Calu3 (cell line): ENCODE measurements at regions not wholly inside any gene's neighbourhood (a gene's known extent, or its start where the extent isn't known, plus 50 kb on each side); places are given as distances from the start of the nearest gene placed in this dataset.
A peak's percentile ranks its signal among the peaks of the same experiment; 100 is the strongest.
"Not testable (repeated sequence)": the region's sequence is repeated elsewhere in the genome, so short reads cannot be mapped to it uniquely, and the experiment has no call there.

Experiments used
- BruUV-seq: library from RNA; stranded (reverse); fragments of 400-500 nt; replicated peaks from 2 replicates; lab custom pipeline; 2021; lab: Mats Ljungman, UMichigan
- CTCF ChIA-PET: fragments of 300-600 bp; sonication (Branson Sonifier 250); formaldehyde crosslinking; loops from one replicate; lab custom pipeline; 2022; ENCODE audit warnings: antibody characterized with exemption; lab: Charles Lee
- DNase-seq: peaks from one replicate; pipeline ENCODE4 v3.0.0; 2022
- H3K27ac Mint-ChIP-seq: one replicate; pipeline ENCODE4 v1.8.0; 2022; ENCODE audit warnings: mixed read lengths; ENCODE audit not compliant: unreplicated experiment
- H3K27me3 Mint-ChIP-seq: one replicate; pipeline ENCODE4 v1.8.0; 2022; ENCODE audit warnings: mixed read lengths; ENCODE audit not compliant: unreplicated experiment
- H3K36me3 Mint-ChIP-seq: one replicate; pipeline ENCODE4 v1.8.0; 2022; ENCODE audit warnings: mild to moderate bottlenecking, moderate library complexity, mixed read lengths; ENCODE audit not compliant: insufficient read depth, unreplicated experiment
- H3K4me1 Mint-ChIP-seq: one replicate; pipeline ENCODE4 v1.8.0; 2022; ENCODE audit warnings: mild to moderate bottlenecking, low read depth, mixed read lengths; ENCODE audit not compliant: unreplicated experiment
- H3K4me3 Mint-ChIP-seq: one replicate; pipeline ENCODE4 v1.8.0; 2022; ENCODE audit warnings: mild to moderate bottlenecking, low read depth, moderate library complexity, mixed read lengths; ENCODE audit not compliant: unreplicated experiment
- H3K9me3 Mint-ChIP-seq: one replicate; pipeline ENCODE4 v1.8.0; 2022; ENCODE audit warnings: low read depth, mixed read lengths; ENCODE audit not compliant: unreplicated experiment
- intact Hi-C: fragments of 100-400 bp; cut with micrococcal nuclease; formaldehyde crosslinking; loops from one replicate; pipeline ENCODE4 v1.10.0; 2022; ENCODE audit not compliant: unreplicated experiment
- TF ChIP-seq, protein P1 (sequence below): fragments of 200-600 bp; IDR thresholded peaks from one replicate; pipeline ENCODE4 v1.8.0; 2022; ENCODE audit warnings: antibody characterized with exemption; ENCODE audit not compliant: unreplicated experiment

GRCh38 chr3:147521646-147522045 lies 112.5 kb downstream of the ZIC1 start:
- H3K4me1 Mint-ChIP-seq, result peaks cover 19% of the 10 kb centered on the region
- BruUV-seq, result no TSS peak
- TF ChIP-seq, protein P1, sequence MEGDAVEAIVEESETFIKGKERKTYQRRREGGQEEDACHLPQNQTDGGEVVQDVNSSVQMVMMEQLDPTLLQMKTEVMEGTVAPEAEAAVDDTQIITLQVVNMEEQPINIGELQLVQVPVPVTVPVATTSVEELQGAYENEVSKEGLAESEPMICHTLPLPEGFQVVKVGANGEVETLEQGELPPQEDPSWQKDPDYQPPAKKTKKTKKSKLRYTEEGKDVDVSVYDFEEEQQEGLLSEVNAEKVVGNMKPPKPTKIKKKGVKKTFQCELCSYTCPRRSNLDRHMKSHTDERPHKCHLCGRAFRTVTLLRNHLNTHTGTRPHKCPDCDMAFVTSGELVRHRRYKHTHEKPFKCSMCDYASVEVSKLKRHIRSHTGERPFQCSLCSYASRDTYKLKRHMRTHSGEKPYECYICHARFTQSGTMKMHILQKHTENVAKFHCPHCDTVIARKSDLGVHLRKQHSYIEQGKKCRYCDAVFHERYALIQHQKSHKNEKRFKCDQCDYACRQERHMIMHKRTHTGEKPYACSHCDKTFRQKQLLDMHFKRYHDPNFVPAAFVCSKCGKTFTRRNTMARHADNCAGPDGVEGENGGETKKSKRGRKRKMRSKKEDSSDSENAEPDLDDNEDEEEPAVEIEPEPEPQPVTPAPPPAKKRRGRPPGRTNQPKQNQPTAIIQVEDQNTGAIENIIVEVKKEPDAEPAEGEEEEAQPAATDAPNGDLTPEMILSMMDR, result no peak
- CTCF ChIA-PET, result no interaction called here
- intact Hi-C loops, result no loop called here
- H3K9me3 Mint-ChIP-seq, result peaks cover 3% of the 10 kb centered on the region
- H3K4me3 Mint-ChIP-seq, result no peak overlapping the region
- no peak overlapping the region for H3K27ac Mint-ChIP-seq
- no peak for DNase-seq
- H3K27me3 Mint-ChIP-seq, result no peaks in the 10 kb centered on the region
- H3K36me3 Mint-ChIP-seq, result no peaks in the 10 kb centered on the region

DNA sequence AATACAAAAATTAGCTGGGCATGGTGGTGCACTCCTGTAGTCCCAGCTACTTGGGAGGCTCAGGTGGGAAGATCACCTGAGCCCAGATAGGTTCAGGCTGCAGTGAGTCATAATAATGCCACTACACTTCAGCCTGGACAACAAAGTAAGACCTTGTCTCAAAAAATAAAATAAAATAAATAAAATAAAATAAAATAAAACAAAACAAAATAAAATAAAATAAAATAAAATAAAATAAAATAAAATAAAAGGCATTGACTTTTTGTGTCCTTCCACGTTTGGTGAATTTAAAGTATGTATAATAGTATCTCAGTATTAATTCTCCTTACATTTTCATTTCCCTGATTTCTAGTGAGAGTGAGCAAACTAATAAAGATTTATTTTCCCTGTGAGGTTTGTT lies 113.6 kb downstream of the ZIC1 start:
- H3K27me3 Mint-ChIP-seq, BruUV-seq, CTCF ChIA-PET, H3K36me3 Mint-ChIP-seq, H3K4me3 Mint-ChIP-seq, H3K9me3 Mint-ChIP-seq, H3K27ac Mint-ChIP-seq, DNase-seq, intact Hi-C loops: not testable (repeated sequence)
- H3K4me1 Mint-ChIP-seq, result peaks cover 19% of the 10 kb centered on the region

DNA sequence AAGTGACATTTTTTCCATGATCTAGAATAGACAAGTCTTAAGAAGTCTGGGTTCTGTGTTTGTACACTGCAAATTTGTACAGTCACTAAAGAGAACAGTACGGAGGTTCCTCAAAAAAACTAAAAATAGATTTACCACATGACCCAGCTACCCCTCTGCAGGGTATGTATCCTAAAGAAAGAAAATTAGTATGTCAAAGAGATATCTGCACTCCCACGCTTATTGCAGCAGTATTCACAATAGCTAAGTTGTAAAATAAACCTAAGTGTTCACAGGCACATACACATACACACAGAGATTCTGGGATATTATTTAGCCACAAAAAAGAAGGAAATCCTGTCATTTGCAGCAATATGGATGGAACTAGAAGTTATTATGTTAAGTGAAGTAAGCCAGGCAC lies 120.4 kb downstream of the ZIC1 start:
- no peak overlapping the region for H3K27ac Mint-ChIP-seq
- peaks cover 9% of the 10 kb centered on the region for H3K4me1 Mint-ChIP-seq
- CTCF ChIA-PET, result no interaction called here
- H3K36me3 Mint-ChIP-seq, result no peaks in the 10 kb centered on the region
- intact Hi-C loops, result no loop called here
- H3K9me3 Mint-ChIP-seq, result peaks cover 8% of the 10 kb centered on the region
- no TSS peak for BruUV-seq
- no peak overlapping the region for H3K4me3 Mint-ChIP-seq
- H3K27me3 Mint-ChIP-seq, result no peaks in the 10 kb centered on the region
- DNase-seq, result no peak
- TF ChIP-seq, protein P1, result no peak

DNA sequence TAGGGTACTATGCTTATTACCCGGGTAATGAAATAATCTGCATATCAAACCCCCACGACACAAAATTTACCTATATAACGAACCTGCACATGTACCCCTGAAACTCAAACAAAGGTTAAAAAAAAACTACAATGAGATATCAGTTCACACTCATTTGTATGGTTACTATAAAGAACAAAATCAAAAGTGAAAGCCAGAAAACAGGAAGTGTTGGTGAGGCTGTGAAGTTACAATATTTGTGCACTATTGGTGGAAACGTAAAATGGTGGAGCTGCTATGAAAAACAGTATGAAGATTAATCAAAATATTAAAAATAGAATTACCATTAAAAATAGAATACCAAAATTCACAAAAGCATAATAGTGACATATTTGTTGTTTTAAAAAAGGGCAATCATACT lies 128.9 kb downstream of the ZIC1 start:
- peak overlapping the region; percentile 25 for H3K4me3 Mint-ChIP-seq
- CTCF ChIA-PET, result no interaction called here
- no peaks in the 10 kb centered on the region for H3K27me3 Mint-ChIP-seq
- no peak for DNase-seq
- H3K36me3 Mint-ChIP-seq, result no peaks in the 10 kb centered on the region
- TF ChIP-seq, protein P1, result no peak
- H3K4me1 Mint-ChIP-seq, result no peaks in the 10 kb centered on the region
- no peak overlapping the region for H3K27ac Mint-ChIP-seq
- intact Hi-C loops, result no loop called here
- H3K9me3 Mint-ChIP-seq, result peaks cover 15% of the 10 kb centered on the region
- no TSS peak for BruUV-seq

DNA sequence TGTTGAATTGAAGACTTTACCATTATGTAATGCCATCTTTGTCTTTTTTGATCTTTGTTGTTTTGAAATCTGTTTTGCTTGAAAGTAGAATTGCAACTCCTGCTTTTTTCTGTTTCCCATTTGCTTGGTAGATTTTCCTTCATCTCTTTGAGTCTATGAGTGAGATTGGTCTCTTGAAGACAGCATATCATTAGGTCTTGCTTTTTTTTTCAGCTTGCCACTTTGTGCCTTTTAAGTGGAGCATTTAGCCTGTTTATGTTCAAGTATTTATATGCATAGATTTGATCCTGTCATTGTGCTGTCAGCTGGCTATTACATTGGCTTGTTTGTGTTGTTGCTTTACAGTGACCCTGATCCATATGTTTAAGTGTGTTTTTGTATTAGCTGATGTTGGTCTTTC lies 131.8 kb downstream of the ZIC1 start:
- no peaks in the 10 kb centered on the region for H3K36me3 Mint-ChIP-seq
- TF ChIP-seq, protein P1, result no peak
- no TSS peak for BruUV-seq
- H3K4me3 Mint-ChIP-seq, result no peak overlapping the region
- peaks cover 15% of the 10 kb centered on the region for H3K9me3 Mint-ChIP-seq
- no peaks in the 10 kb centered on the region for H3K4me1 Mint-ChIP-seq
- CTCF ChIA-PET, result no interaction called here
- DNase-seq, result no peak
- H3K27me3 Mint-ChIP-seq, result no peaks in the 10 kb centered on the region
- intact Hi-C loops, result no loop called here
- no peak overlapping the region for H3K27ac Mint-ChIP-seq
